GM18505 (cell line): ENCODE measurements at regions not wholly inside any gene's neighbourhood (a gene's known extent, or its start where the extent isn't known, plus 50 kb on each side); places are given as distances from the start of the nearest gene placed in this dataset.

Source experiments
- ATAC-seq: cut with Tn5 transposase; IDR thresholded peaks from one replicate; pipeline ENCODE4 v1.9.1; 2021; ENCODE audit not compliant: unreplicated experiment
- POLR2A ChIP-seq: IDR thresholded peaks from 4 replicates; pipeline ENCODE4 v1.6.1; 2011; ENCODE audit warnings: borderline replicate concordance; ENCODE audit not compliant: insufficient read depth, insufficient read length; ENCODE audit errors: extremely low read depth

GRCh38 chr18:74023220-74023619 lies 124.4 kb downstream of the FBXO15 start:
- TF ChIP-seq POLR2A: no peak
- ATAC-seq: no peak

- ATAC-seq: no peak
- TF ChIP-seq POLR2A: no peak
Measured at GRCh38 chr18:74019864-74020263, 127.8 kb downstream of the FBXO15 start.

DNA sequence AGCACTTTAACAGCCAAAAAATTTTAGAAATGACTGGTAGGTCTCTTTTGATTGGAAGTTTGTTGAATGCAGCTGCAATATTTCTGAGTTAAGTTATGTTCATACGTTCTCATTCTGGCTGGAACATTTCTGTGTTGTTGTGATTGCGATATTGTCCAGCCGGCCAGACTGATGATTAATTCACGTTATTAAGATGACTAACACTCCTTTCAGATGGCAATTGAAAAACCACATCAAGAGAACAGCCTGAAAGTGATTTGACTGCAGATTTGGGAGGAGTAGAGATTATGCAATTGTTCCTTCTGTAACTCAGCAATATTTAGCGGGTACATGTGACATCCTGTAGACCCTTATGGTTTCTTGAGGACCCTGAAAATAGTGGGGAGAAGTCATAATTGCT lies 133.7 kb downstream of the FBXO15 start:
- no peak for TF ChIP-seq POLR2A
- no peak for ATAC-seq

GRCh38 chr18:74012954-74013630 lies 134.5 kb downstream of the FBXO15 start:
- TF ChIP-seq POLR2A: no peak
- ATAC-seq: no peak

GRCh38 chr18:74006143-74006542 lies 141.5 kb downstream of the FBXO15 start:
- TF ChIP-seq POLR2A: no peak
- ATAC-seq: no peak

GRCh38 chr18:74005320-74006109 lies 142.1 kb downstream of the FBXO15 start:
- no peak for ATAC-seq

GRCh38 chr18:73992242-73993022 lies 155.2 kb downstream of the FBXO15 start:
- TF ChIP-seq POLR2A: no peak
- ATAC-seq: no peak

More at GRCh38 chr18:74005320-74006109, 142.1 kb downstream of the FBXO15 start:
- TF ChIP-seq POLR2A: no peak

- ATAC-seq: no peak
- TF ChIP-seq POLR2A: no peak
Measured at GRCh38 chr18:73991570-73991969, 156.1 kb downstream of the FBXO15 start.

DNA sequence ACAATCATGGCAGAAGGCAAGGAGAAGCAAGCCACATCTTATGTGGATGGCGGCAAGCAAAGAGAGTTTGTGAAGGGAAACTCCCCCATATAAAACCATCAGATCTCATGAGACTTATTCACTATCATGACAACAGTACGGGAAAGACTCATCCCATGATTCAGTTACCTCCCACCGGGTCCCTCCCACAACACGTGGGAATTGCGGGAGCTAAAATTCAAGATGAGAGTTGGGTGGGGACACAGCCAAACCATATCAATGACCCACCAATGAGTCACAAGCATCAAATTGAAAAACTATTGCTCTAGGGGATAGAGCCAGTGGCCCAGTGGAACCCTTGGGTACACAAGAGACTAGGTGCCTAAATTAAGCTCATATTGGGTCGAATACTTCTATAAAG lies 157.4 kb downstream of the FBXO15 start:
- TF ChIP-seq POLR2A: no peak
- ATAC-seq: no peak

DNA sequence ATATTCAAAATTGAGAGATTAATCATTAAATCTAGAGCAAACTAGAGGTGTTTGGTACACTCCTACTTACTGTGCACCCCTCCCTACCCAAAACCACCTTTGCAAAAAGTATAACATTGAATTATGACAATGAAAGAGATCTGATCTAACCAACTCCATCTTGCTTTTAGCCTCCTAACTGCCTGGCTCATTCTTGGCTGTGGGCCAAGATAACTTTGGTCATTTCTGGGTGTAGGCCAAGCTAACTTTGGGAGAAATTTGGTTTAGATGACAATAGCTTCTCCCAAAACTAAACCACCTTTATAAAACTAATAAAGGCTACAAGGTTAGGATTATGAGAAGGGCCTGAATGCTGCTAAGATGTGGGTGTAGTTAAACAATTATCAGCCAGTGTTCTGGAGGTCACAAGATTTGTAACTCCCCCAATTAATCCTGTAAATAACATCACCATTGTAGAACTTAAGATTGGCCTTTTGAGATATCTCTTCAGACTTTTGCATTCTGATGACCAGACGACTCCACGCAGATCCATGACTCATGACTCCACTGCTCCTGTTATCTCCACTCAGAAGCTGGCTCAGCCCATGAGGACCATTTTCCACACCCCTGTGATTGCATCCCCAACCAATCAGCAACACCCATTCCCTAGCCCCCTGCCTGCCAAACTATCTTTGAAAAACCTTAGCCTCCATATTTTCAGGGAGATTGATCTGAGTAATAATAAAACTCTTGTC lies 160.2 kb downstream of the FBXO15 start:
- no peak for TF ChIP-seq POLR2A
- ATAC-seq: no peak

GRCh38 chr18:73986711-73987110 lies 160.9 kb downstream of the FBXO15 start:
- no peak for TF ChIP-seq POLR2A
- no peak for ATAC-seq

- no peak for ATAC-seq
- no peak for TF ChIP-seq POLR2A
Measured at GRCh38 chr18:73985855-73986625, 161.6 kb downstream of the FBXO15 start.
